BLaER1 (cell line): ENCODE measurements at regions not wholly inside any gene's neighbourhood (a gene's known extent, or its start where the extent isn't known, plus 50 kb on each side); places are given as distances from the start of the nearest gene placed in this dataset.
"Not testable (repeated sequence)": the region's sequence is repeated elsewhere in the genome, so short reads cannot be mapped to it uniquely, and the experiment has no call there.

Experiments
- H3K27ac ChIP-seq: shearing (Covaris generic); formaldehyde crosslinking; 2 replicates; pipeline ENCODE4 v1.8.1; 2022
- H3K27me3 ChIP-seq: shearing (Covaris generic); formaldehyde crosslinking; 2 replicates; pipeline ENCODE4 v1.8.1; 2022
- H3K36me3 ChIP-seq: shearing (Covaris generic); formaldehyde crosslinking; 2 replicates; pipeline ENCODE4 v1.8.1; 2022
- H3K4me1 ChIP-seq: shearing (Covaris generic); formaldehyde crosslinking; 2 replicates; pipeline ENCODE4 v1.8.1; 2022
- H3K4me2 ChIP-seq: shearing (Covaris generic); formaldehyde crosslinking; 2 replicates; pipeline ENCODE4 v1.8.1; 2022
- H3K4me3 ChIP-seq: shearing (Covaris generic); formaldehyde crosslinking; 2 replicates; pipeline ENCODE4 v1.8.1; 2022
- H3K9ac ChIP-seq: shearing (Covaris generic); formaldehyde crosslinking; 2 replicates; pipeline ENCODE4 v1.8.1; 2022
- H3K9me3 ChIP-seq: shearing (Covaris generic); formaldehyde crosslinking; 2 replicates; pipeline ENCODE4 v1.8.1; 2022
- H4K20me1 ChIP-seq: shearing (Covaris generic); formaldehyde crosslinking; 2 replicates; pipeline ENCODE4 v1.8.1; 2022
- Cebpa-rat ChIP-seq: shearing (Covaris generic); IDR thresholded peaks from 2 replicates; pipeline ENCODE4 v1.8.1; 2022

DNA sequence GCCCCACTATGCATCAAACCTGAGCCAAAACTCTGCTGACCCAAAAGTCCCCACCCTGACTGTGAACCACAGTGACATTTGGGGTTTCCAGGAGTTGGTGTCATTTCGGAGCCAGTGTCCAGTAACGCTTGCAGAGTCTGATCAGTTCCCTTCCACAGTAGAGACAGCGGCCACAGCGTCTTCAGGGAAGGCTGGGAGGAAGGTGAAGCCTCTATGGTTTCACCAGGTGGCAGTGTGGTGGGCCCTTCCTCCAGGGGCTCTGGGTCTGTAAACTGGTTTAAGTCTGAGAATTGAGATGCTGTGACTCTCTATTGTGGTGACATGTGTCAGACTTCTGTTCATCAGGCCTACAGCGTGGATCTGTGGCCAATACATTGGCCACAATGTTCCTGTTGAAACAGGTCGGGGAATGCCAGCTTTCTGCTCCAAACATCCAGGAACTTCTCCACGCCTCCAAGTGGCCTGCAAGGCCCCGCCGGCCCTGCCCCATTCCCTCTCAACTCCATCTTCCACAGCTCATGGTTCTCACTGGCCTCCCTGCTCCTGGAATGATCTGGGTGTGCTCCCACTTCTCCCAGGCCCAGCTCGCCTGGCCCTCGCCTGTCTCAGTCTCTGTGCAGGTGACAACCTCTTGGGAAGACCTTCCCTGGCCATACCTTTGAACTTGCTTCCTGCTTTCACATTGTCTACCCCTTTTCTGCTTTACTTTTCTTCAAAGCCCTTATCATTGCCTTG is 124.5 kb upstream of the FAM20C start:
- Histone ChIP-seq H3K4me1 (peaks cover 77% of the 10 kb centered on the region), H3K36me3 (no peaks in the 10 kb centered on the region), H3K4me3 (no peak overlapping the region), H3K27ac (no peak overlapping the region), H4K20me1 (peaks cover 9% of the 10 kb centered on the region; the same call in 1 of the 2 replicates), H3K9ac (no peak overlapping the region), H3K4me2 (peak overlapping the region; percentile 97), H3K27me3 (no peaks in the 10 kb centered on the region), H3K9me3 (no peaks in the 10 kb centered on the region; the same call in 1 of the 2 replicates)
- TF ChIP-seq Cebpa-rat, result no peak

DNA sequence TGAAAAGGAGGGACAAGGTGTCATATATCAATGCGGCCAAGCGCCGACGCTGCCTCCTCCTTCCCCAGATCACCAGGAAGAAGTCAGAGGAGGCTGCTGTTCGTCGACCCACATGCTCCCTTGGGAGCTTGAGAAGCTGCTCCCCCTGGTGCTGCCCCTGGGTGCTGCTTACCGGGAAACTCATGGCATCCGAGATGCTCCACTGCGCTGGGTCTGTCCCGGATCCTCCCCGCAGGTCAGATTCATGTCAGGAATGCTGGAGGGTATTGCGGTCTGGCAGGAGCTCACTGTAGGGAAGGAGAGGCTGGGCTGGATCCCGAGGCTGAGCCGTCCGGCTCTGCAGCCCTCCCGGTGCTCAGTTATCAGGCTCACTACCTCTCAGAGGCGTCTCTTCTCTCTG is 123.7 kb upstream of the FAM20C start:
- Histone ChIP-seq H3K4me3 (no peak overlapping the region), H3K27me3 (no peaks in the 10 kb centered on the region), H3K27ac (no peak overlapping the region), H4K20me1 (peaks cover under 1% of the 10 kb centered on the region; the same call in 1 of the 2 replicates), H3K9me3 (no peaks in the 10 kb centered on the region; the same call in 1 of the 2 replicates), H3K9ac (no peak overlapping the region; the same call in 1 of the 2 replicates), H3K4me1 (peaks cover 72% of the 10 kb centered on the region), H3K36me3 (no peaks in the 10 kb centered on the region), H3K4me2 (peak overlapping the region; percentile 97)
- no peak for TF ChIP-seq Cebpa-rat

- not testable (repeated sequence) for H4K20me1 ChIP-seq, H3K36me3 ChIP-seq, H3K27me3 ChIP-seq, H3K9me3 ChIP-seq, H3K27ac ChIP-seq, H3K9ac ChIP-seq, H3K4me3 ChIP-seq
- H3K4me2 ChIP-seq, result peak overlapping the region; percentile 97
- H3K4me1 ChIP-seq, result peaks cover 72% of the 10 kb centered on the region
These were observed 123.3 kb upstream of the FAM20C start for GRCh38 chr7:69052-69451.

GRCh38 chr7:69499-70123 is 122.8 kb upstream of the FAM20C start:
- H3K9ac ChIP-seq, H3K4me3 ChIP-seq, H4K20me1 ChIP-seq, H3K9me3 ChIP-seq, H3K36me3 ChIP-seq, H3K27me3 ChIP-seq, H3K4me2 ChIP-seq, H3K27ac ChIP-seq: not testable (repeated sequence)
- H3K4me1 ChIP-seq, result peaks cover 70% of the 10 kb centered on the region

GRCh38 chr7:70207-70606 is 122.2 kb upstream of the FAM20C start:
- not testable (repeated sequence) for H3K9me3 ChIP-seq, H3K36me3 ChIP-seq, H3K9ac ChIP-seq, H3K4me3 ChIP-seq, H3K4me2 ChIP-seq, H3K27me3 ChIP-seq, H4K20me1 ChIP-seq, H3K27ac ChIP-seq
- H3K4me1 ChIP-seq, result peaks cover 68% of the 10 kb centered on the region

DNA sequence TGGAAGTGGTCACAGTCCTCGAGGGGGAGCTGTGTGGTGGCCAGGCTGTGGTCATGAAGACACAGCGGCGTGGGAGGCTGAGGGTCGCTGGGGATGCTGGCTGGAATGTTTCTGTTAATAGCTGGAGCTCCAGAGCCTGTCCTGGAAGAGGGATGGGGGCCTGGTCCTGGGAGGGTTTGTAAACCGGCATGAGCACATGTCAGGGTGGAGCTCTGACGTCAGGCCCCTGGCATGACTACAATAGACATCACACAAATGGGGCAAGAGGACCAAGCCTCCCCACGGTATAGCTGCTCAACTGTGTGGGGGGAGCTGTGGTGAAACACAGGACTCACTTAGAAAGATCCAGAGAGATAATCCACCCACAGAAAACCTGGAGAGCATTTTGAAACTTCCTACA is 121.4 kb upstream of the FAM20C start:
- not testable (repeated sequence) for H3K4me2 ChIP-seq, H3K27ac ChIP-seq, H3K9me3 ChIP-seq, H3K27me3 ChIP-seq, H3K36me3 ChIP-seq, H3K4me3 ChIP-seq, H4K20me1 ChIP-seq, H3K9ac ChIP-seq
- peaks cover 66% of the 10 kb centered on the region for H3K4me1 ChIP-seq

- H4K20me1 ChIP-seq, H3K9me3 ChIP-seq, H3K36me3 ChIP-seq, H3K27me3 ChIP-seq, H3K9ac ChIP-seq, H3K27ac ChIP-seq, H3K4me3 ChIP-seq: not testable (repeated sequence)
- Histone ChIP-seq H3K4me1 (peaks cover 52% of the 10 kb centered on the region), H3K4me2 (peak overlapping the region; percentile 37; the same call in 1 of the 2 replicates)
These were observed 119.9 kb upstream of the FAM20C start for GRCh38 chr7:72266-73057.

GRCh38 chr7:73058-73331 is 119.4 kb upstream of the FAM20C start:
- not testable (repeated sequence) for H3K27ac ChIP-seq

DNA sequence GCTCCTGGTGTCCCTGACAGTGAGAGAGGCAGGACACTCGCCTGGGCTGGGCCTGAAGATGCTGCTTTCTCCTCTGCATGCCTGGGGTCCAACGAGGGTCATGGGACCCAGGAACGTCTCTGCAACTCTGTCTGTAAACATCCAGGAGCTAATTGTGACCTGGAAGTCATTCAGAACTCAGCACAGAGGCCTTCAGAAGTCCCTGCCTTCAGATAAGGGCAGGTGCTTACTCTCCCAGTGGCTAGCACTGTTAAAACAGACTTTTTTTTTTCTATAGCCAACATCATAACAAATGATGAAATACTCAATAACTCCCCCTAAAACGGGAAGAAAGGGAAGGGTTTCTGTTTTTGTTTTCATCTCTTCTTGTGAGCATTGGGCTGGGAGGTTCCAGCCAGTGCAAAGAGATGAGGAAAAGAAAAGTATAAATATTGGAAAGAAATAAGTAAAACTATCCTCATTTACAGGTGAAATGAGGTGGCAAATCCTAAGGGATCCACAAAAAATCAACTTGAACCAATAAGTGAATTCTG is 118.3 kb upstream of the FAM20C start:
- Histone ChIP-seq H3K4me1 (peaks cover 41% of the 10 kb centered on the region), H3K4me2 (peak overlapping the region; percentile 63)
- not testable (repeated sequence) for H3K9me3 ChIP-seq, H3K27ac ChIP-seq, H4K20me1 ChIP-seq, H3K4me3 ChIP-seq, H3K9ac ChIP-seq, H3K36me3 ChIP-seq, H3K27me3 ChIP-seq

More at GRCh38 chr7:73058-73331, 119.4 kb upstream of the FAM20C start:
- not testable (repeated sequence) for H3K9me3 ChIP-seq, H3K36me3 ChIP-seq, H3K27me3 ChIP-seq, H3K9ac ChIP-seq, H3K4me3 ChIP-seq, H4K20me1 ChIP-seq
- Histone ChIP-seq H3K4me2 (peak overlapping the region; percentile 37; the same call in 1 of the 2 replicates), H3K4me1 (peaks cover 46% of the 10 kb centered on the region)

DNA sequence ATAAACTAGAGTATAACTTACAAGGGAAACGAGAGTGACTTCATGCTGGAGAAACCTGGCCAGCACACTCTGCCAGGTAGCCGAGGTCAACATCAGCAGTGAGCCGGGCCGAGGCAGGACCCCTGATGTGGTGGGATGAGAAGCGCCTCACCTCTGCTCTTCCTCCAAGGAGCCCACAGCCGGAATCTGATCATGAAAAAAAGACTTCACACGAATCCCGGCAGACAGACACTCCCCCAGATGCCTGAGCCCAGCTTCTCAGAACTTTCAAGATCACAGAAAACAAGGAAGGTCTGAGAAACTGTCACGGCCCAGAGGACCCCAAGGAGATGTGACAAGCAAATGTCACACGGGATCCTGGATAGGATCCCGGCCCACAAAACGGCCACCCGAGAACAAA is 116.9 kb upstream of the FAM20C start:
- peaks cover 55% of the 10 kb centered on the region for H3K4me1 ChIP-seq
- H3K4me3 ChIP-seq, H3K9ac ChIP-seq, H3K36me3 ChIP-seq, H4K20me1 ChIP-seq, H3K9me3 ChIP-seq, H3K27me3 ChIP-seq: not testable (repeated sequence)
- 0 out of 2 replicates have a peak overlapping the region, but pooled peaks have one; percentile 44 for H3K27ac ChIP-seq
- peak overlapping the region; percentile 63 for H3K4me2 ChIP-seq

DNA sequence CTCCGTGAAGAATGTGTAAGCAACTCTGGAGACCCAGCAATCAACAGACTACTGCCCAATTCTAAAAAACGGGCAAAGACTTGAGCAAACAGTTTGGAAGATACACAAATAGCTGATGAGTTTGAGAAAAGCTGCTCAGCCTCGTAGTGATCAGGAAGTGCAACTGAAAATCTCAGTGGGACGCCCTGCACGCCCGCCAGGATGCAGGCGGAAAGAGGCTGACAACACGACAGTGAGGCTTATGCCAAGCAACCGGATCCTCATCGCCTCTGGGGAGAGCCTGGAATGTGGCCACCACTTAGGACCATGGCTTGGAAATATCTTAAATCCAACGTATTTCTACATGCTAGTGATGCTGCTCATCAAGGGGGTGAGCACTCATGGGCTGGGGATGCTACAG is 116.2 kb upstream of the FAM20C start:
- not testable (repeated sequence) for H3K27ac ChIP-seq, H3K27me3 ChIP-seq, H3K9me3 ChIP-seq, H3K36me3 ChIP-seq, H3K9ac ChIP-seq, H4K20me1 ChIP-seq, H3K4me3 ChIP-seq, H3K4me2 ChIP-seq
- peaks cover 58% of the 10 kb centered on the region for H3K4me1 ChIP-seq

DNA sequence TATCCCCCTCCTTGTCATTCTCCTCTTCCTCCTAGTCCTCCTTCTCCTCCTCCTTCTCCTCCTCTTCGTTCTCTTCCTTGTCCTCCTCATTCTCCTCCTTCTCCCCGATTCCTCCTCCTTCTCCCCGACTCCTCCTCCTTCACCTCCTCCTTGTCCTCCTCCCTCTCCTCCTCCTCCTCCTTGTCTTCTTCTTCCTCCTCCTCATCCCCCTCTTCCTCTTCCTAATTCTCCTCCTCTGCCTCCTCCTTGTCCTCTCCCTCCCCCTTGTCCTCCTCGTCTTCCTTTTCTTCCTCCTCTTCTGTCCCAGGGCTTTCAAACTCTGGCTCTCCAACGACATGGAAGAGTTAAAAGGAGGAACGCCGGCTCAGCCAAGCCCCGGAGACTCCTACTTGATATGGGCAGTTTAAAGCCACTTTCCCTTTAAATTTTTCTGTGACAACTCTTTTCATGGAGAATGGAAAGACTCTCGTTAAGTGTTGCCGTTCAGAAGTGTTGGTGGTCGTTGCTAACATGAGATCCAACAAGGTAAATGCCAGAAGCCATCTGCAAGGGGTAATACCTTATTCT is 115.5 kb upstream of the FAM20C start:
- H3K27ac ChIP-seq, H3K4me2 ChIP-seq, H3K27me3 ChIP-seq, H3K9ac ChIP-seq, H3K4me3 ChIP-seq, H3K36me3 ChIP-seq, H3K9me3 ChIP-seq, H4K20me1 ChIP-seq: not testable (repeated sequence)
- peaks cover 63% of the 10 kb centered on the region for H3K4me1 ChIP-seq

DNA sequence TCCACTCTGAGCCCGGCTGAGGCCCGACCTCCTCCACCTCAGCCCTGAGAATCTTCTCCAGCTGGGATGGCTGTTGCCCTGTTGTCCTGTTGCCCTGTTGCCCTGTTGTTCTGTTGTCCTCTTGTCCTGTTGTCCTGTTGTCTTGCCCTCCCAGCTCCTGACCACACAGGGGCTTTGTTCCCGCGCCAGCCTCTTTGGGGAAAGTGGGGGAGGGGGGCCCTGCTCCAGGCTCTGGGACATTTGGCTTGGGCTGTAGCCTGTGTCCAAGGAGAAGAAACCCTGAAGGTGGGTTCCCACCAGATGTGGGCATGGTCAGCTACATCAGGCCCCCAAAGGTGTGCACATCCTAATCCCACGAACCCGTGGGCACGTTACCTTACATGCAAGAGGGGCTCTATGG is 113.5 kb upstream of the FAM20C start:
- H3K36me3 ChIP-seq, result not testable (repeated sequence)

More for the DNA sequence above, 113.5 kb upstream of the FAM20C start:
- Histone ChIP-seq H3K4me2 (peak overlapping the region; percentile 63), H3K4me1 (peaks cover 68% of the 10 kb centered on the region)
- not testable (repeated sequence) for H3K9me3 ChIP-seq, H3K27ac ChIP-seq, H3K27me3 ChIP-seq, H3K9ac ChIP-seq, H3K4me3 ChIP-seq, H4K20me1 ChIP-seq
